A549 (cell line): ENCODE measurements at regions not wholly inside any gene's neighbourhood (a gene's known extent, or its start where the extent isn't known, plus 50 kb on each side); places are given as distances from the start of the nearest gene placed in this dataset.

ENCODE experiments used
- ESRRA ChIP-seq: fragments of 150-350 bp; IDR thresholded peaks from 2 replicates; pipeline ENCODE4 v1.6.1; 2014; ENCODE audit warnings: mild to moderate bottlenecking, low read length, borderline replicate concordance
- MAFK ChIP-seq: fragments of 450-650 bp; IDR thresholded peaks from 2 replicates; pipeline ENCODE4 v1.6.1; 2014; ENCODE audit not compliant: partially characterized antibody
- POLR2A ChIP-seq: IDR thresholded peaks from 2 replicates; pipeline ENCODE4 v1.6.1; 2012; ENCODE audit warnings: mild to moderate bottlenecking, low read length
- RAD21 ChIP-seq, 2 experiments: fragments of >200 bp in 1 of 2; sonication (Bioruptor Twin) in 1 of 2; formaldehyde crosslinking in 1 of 2; IDR thresholded peaks in 1 of 2; conservative IDR thresholded peaks in 1 of 2; 2 replicates in 1 of 2; 3 replicates in 1 of 2; pipeline ENCODE4 v1.6.1; 2012 to 2018; ENCODE audit warnings: inconsistent platforms in 1 of 2
- TF ChIP-seq, protein P1 (sequence below): fragments of >200 bp; sonication (Bioruptor Twin); formaldehyde crosslinking; IDR thresholded peaks from 3 replicates; pipeline ENCODE4 v1.5.1; 2016

DNA sequence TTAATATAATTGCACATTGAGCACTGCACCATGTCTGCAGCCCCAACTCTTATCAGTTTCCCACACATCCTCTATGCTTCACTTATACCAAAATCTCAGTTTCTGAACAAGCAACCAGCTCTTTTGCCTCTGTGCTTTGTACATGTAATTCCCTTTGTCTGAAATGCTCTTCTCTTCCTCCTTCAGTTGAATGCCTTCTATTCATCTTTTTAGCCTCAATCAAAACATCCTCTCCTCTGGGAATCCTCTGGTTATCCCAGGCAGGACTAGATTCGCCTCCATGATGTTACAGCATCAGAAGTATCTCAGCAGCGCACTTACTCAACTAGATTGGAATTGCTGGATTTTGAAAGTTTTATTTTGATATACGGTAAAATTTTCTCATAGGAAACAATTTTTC is 143.3 kb downstream of the GAS1 start:
- TF ChIP-seq, protein P1, sequence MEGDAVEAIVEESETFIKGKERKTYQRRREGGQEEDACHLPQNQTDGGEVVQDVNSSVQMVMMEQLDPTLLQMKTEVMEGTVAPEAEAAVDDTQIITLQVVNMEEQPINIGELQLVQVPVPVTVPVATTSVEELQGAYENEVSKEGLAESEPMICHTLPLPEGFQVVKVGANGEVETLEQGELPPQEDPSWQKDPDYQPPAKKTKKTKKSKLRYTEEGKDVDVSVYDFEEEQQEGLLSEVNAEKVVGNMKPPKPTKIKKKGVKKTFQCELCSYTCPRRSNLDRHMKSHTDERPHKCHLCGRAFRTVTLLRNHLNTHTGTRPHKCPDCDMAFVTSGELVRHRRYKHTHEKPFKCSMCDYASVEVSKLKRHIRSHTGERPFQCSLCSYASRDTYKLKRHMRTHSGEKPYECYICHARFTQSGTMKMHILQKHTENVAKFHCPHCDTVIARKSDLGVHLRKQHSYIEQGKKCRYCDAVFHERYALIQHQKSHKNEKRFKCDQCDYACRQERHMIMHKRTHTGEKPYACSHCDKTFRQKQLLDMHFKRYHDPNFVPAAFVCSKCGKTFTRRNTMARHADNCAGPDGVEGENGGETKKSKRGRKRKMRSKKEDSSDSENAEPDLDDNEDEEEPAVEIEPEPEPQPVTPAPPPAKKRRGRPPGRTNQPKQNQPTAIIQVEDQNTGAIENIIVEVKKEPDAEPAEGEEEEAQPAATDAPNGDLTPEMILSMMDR: no peak
- TF ChIP-seq MAFK (no peak), RAD21 (conservative IDR thresholded peaks at IDR 0.05 in 1 of 2, IDR thresholded peaks at IDR 0.05 in 1 of 2) (no peak), POLR2A (no peak), ESRRA (no peak)
